HG02571 (cell line): ENCODE measurements at regions not wholly inside any gene's neighbourhood (a gene's known extent, or its start where the extent isn't known, plus 50 kb on each side); places are given as distances from the start of the nearest gene placed in this dataset.

ENCODE experiments used
- ATAC-seq: cut with Tn5 transposase; IDR thresholded peaks from one replicate; pipeline ENCODE4 v1.9.1; 2021; ENCODE audit warnings: mild to moderate bottlenecking, moderate library complexity; ENCODE audit not compliant: unreplicated experiment

GRCh38 chr6:71512256-71512655 lies 223.6 kb downstream of the OGFRL1 start:
- no peak for ATAC-seq

- no peak for ATAC-seq
Observed at GRCh38 chr6:71513036-71513435, 224.4 kb downstream of the OGFRL1 start.

GRCh38 chr6:71523548-71523947 lies 234.9 kb downstream of the OGFRL1 start:
- no peak for ATAC-seq

DNA sequence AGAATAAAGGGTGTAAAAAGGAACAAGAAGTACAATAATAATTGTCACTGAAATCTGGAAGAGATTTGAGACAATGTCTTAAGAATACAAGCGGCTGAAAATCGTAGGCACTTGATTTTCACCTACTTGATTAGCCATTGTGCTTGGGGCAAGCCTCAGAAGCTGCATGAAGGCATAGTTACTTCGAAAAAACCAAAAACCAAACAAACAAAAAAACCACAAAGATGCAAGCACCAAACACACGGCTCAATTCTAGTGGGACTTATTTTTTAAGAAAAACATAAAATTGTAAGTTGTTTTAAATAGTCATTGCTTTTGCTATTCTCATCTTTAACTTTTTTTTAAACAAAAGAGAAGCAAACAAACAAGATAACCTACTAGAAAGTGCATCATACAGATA lies 235.6 kb downstream of the OGFRL1 start:
- ATAC-seq = no peak

DNA sequence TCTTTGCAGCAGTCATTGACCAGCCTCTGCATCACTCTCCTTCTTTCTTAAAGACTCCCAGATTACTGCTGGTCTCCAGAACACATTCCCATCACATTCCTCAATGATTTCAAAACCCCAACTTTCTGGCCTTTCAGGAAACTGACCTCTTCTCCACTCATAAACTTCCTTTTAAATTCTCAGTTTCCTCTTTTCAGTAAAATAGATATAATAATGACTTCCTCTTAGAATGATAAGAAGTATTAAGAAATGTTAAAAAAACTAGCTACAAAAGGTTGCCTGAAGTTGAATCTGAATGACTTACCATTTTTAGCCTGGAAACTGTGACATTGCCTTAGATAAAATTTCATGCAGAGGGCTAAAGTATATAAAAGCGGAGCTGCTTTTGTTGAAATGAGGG lies 239.3 kb downstream of the OGFRL1 start:
- no peak for ATAC-seq

DNA sequence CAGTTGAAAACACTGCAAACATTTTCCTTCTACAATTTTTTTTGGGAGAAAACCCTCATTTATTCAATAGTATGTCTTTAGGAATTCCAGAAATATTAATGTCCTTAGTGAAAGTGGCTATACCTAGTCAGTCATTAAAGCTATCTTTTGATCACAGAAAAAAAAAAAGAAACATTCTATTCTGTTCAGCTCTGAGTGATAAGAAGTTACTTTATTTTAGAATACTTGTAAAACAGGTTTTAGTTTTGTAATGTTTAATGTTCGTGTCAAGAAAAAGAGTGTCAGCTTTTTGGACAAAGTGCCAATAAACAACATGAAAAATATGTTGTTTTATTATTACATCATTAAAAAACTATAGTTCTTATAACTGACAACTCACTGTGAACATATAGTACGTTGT lies 240.4 kb downstream of the OGFRL1 start:
- no peak for ATAC-seq

DNA sequence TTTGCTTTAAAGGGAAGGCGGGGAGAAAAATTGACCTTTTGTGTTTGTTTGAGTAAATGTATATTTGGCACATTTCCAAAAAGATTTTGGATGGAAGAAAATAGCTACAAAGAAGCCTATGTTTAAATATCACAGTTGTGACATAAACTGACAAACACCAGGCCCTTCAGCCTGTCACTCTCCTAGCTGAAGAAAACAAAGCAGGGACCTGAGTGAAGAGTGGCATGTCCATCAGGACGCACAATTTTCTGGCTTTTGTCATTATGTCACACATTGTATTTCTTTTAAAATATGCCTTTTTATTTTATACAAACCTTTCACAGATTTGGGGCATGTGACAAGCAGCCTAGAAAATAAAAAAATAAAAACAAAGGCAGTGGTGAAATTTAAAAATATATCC lies 241.2 kb downstream of the OGFRL1 start:
- no peak for ATAC-seq

DNA sequence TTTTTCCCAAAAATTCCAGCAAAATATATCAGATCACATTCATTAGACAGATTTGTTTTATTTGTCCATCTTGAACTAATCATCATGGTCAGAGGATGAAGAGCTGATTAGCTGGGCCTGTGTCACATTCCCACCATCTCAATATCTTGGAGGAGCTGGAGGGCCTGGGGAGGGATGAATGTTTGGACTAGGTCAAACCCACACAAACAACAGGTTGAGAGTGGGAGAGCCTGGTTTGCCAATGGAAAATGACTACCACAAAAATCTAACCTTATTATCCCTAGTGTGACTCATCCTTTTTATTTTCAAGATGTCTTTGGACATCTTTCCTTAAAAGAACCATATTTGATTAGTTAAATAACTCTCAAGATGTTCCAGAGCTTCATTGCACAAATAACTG lies 242.4 kb downstream of the OGFRL1 start:
- ATAC-seq = no peak

- ATAC-seq = no peak
Observed at GRCh38 chr6:71531841-71532240, 243.2 kb downstream of the OGFRL1 start.

DNA sequence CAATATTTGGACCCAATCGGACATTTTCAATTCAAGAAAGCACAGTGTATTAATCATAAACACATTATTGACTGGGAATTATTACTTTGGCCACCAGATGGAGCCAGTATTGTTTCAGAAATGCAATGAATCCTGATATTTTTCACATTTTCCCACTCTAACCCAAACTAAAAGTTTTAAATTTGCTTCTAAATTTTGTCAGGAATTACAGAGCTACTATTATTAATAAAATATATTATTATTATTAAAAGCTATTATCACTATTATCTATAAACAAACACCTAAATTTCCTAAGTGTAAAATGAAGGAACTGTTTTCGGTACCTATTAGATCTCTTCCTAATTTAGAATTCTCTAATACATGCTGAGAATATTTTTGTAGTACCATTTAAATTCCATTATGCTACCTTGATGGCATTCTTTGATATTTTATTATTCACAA lies 245.3 kb downstream of the OGFRL1 start:
- no peak for ATAC-seq

DNA sequence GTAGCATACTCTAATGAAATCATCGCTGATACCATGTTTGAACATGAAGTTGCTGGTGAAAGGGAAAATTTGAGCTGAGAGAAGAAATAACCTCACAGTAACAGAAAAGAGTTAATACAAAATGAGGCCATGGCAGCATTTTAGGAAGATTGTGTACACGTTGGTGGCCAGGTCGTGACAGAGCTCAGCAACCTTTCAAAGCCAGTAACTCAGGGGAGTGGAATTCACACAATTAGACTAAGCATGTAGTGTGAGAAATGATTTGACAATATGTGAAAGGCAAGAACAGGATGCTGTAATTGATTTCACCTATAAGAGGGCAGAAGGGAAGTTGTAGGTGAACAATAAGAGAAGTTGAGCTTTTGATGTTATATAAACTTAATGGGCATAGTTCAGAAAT lies 246.3 kb downstream of the OGFRL1 start:
- ATAC-seq = no peak

- no peak for ATAC-seq
Observed at GRCh38 chr6:71537717-71538116, 249.1 kb downstream of the OGFRL1 start.

- ATAC-seq = no peak
Observed at GRCh38 chr6:71544028-71544427, 255.4 kb downstream of the OGFRL1 start.

GRCh38 chr6:71544906-71545305 lies 256.3 kb downstream of the OGFRL1 start:
- no peak for ATAC-seq

GRCh38 chr6:71545905-71546304 lies 257.3 kb downstream of the OGFRL1 start:
- no peak for ATAC-seq

- no peak for ATAC-seq
Observed at GRCh38 chr6:71551798-71552197, 263.2 kb downstream of the OGFRL1 start.

GRCh38 chr6:71556141-71556540 lies 267.5 kb downstream of the OGFRL1 start:
- ATAC-seq = no peak

GRCh38 chr6:71558974-71559373 lies 270.4 kb downstream of the OGFRL1 start:
- ATAC-seq = no peak

- ATAC-seq = no peak
Observed at GRCh38 chr6:71567562-71567961, 279.0 kb downstream of the OGFRL1 start.

- no peak for ATAC-seq
Observed at GRCh38 chr6:71577766-71578165, 289.2 kb downstream of the OGFRL1 start.

DNA sequence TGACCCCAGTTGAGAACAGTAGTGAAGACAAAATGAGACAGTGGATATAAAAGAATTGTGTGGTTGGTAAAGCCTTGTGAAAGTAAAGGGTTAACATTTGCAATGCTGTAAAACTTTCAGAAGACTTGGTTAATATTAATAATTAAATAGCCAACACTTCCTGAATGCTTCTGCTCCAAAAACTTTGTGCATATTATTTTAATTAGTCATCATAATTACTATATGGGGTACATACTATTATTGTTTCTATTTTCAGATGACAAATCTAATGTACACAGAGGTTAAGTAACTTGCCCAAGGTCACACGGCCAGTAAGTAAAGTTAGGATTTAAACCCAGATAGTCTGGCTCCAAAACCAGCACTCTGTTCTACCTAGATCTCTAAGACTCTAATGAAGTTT lies 291.3 kb downstream of the OGFRL1 start:
- no peak for ATAC-seq

GRCh38 chr6:71582820-71583219 lies 294.2 kb downstream of the OGFRL1 start:
- no peak for ATAC-seq

DNA sequence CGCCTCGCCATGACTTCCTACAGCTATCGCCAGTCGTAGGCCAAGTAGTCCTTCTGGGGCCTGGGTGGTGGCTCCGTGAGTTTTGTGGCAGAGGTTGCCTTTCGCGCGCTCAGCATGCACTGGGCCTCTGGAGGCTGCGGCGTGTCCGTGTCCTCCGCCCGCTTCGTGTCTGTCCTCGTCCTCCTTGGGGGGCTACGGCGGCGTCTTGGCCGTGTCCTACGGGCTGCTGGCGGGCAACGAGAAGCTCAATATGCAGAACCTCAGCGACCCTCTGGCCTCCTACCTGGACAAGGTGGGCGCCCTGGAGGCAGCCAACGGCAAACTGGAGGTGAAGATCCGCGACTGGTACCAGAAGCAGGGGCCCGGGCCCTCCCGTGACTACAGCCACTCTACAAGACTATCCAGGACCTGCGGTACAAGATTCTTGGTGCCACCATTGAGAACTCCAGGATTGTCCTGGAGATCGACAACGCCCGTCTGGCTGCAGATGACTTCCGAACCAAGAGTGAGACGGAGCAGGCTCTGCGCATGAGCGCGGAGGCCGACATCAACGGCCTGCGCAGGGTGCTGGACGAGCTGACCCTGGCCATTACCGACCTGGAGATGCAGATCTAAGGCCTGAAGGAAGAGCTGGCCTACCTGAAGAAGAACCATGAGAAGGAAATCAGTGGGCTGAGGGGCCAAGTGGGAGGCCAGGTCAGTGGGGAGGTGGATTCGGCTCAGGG lies 296.3 kb downstream of the OGFRL1 start:
- ATAC-seq = no peak
